CD14-positive monocyte (primary cell): ENCODE measurements at regions not wholly inside any gene's neighbourhood (a gene's known extent, or its start where the extent isn't known, plus 50 kb on each side); places are given as distances from the start of the nearest gene placed in this dataset.
"Not testable (repeated sequence)": the region's sequence is repeated elsewhere in the genome, so short reads cannot be mapped to it uniquely, and the experiment has no call there.

Source experiments
- DNase-seq, 3 donors: peaks; one replicate each; pipeline ENCODE4 v3.0.0-alpha.2; 2011 to 2022
- H2AFZ ChIP-seq: 2 replicates; pipeline ENCODE4 v1.6.0; 2012; ENCODE audit warnings: mild to moderate bottlenecking, low read depth, low read length, inconsistent platforms; ENCODE audit not compliant: insufficient read depth, poor library complexity, severe bottlenecking
- H3K27ac ChIP-seq, 2 donors: 1 replicate in 1 of 2; 2 replicates in 1 of 2; pipeline ENCODE4 v1.5.1; 2012 to 2013; ENCODE audit warnings: low read length in 2 of 2, control low read depth in 1 of 2, inconsistent platforms in 1 of 2, low read depth in 1 of 2, mild to moderate bottlenecking in 1 of 2
- H3K27me3 ChIP-seq, 2 donors: one replicate each; pipeline versions ENCODE4 v1.6.0 to v1.6.1; 2011 to 2013; ENCODE audit warnings: low read length in 2 of 2; ENCODE audit not compliant: control insufficient read depth in 2 of 2, insufficient read depth in 2 of 2
- H3K36me3 ChIP-seq, 2 donors: replicated peaks in 1 of 2; 1 replicate in 1 of 2; 2 replicates in 1 of 2; pipeline versions ENCODE4 v1.5.1 to v1.6.1; 2012 to 2013; ENCODE audit warnings: low read length in 2 of 2, control low read depth in 1 of 2, inconsistent platforms in 1 of 2, mild to moderate bottlenecking in 1 of 2; ENCODE audit not compliant: insufficient read depth in 2 of 2, control insufficient read depth in 1 of 2
- H3K4me1 ChIP-seq, 2 donors: 1 replicate in 1 of 2; 2 replicates in 1 of 2; pipeline versions ENCODE4 v1.5.1 to v1.6.1; 2012 to 2013; ENCODE audit warnings: low read length in 2 of 2, control low read depth in 1 of 2, inconsistent platforms in 1 of 2, mild to moderate bottlenecking in 1 of 2, moderate library complexity in 1 of 2; ENCODE audit not compliant: insufficient read depth in 2 of 2, control insufficient read depth in 1 of 2
- H3K4me2 ChIP-seq: replicated peaks from 2 replicates; pipeline ENCODE3; 2012; ENCODE audit warnings: low read length, moderate library complexity, mild to moderate bottlenecking; ENCODE audit not compliant: poor library complexity, severe bottlenecking; ENCODE audit errors: extremely low read depth
- H3K4me3 ChIP-seq, 3 experiments: fragments of 200-600 bp in 1 of 3; sonication (generic) in 1 of 3; replicated peaks in 1 of 3; 1 replicate in 2 of 3; 2 replicates in 1 of 3; pipeline ENCODE4 v1.5.1; 2011 to 2013; ENCODE audit warnings: low read length in 3 of 3, mild to moderate bottlenecking in 3 of 3, control low read depth in 2 of 3, low read depth in 2 of 3, inconsistent platforms in 1 of 3, moderate library complexity in 1 of 3
- H3K79me2 ChIP-seq: 2 replicates; pipeline ENCODE4 v1.6.0; 2012; ENCODE audit warnings: mild to moderate bottlenecking, control low read depth, inconsistent platforms, low read length, moderate library complexity; ENCODE audit not compliant: insufficient read depth
- H3K9ac ChIP-seq: 2 replicates; pipeline ENCODE4 v1.6.0; 2017; ENCODE audit warnings: low read length, mild to moderate bottlenecking; ENCODE audit not compliant: insufficient read depth, poor library complexity, severe bottlenecking
- H3K9me3 ChIP-seq, 2 donors: replicated peaks in 1 of 2; 1 replicate in 1 of 2; 2 replicates in 1 of 2; pipeline versions ENCODE4 v1.5.1 to v1.6.1; 2012 to 2013; ENCODE audit warnings: low read length in 2 of 2, control low read depth in 1 of 2; ENCODE audit not compliant: control insufficient read depth in 1 of 2, insufficient read depth in 1 of 2
- H4K20me1 ChIP-seq: 2 replicates; pipeline ENCODE4 v1.6.0; 2012; ENCODE audit warnings: mild to moderate bottlenecking, low read length, control low read depth, moderate library complexity; ENCODE audit not compliant: insufficient read depth
- H3K27ac Mint-ChIP-seq, 7 donors: one replicate each; pipeline ENCODE4 v1.8.0; 2020; ENCODE audit warnings: mild to moderate bottlenecking in 7 of 7, mixed read lengths in 7 of 7, moderate library complexity in 6 of 7, inconsistent platforms in 2 of 7
- H3K27me3 Mint-ChIP-seq, 3 donors: one replicate each; pipeline ENCODE4 v1.8.0; 2021 to 2022; ENCODE audit warnings: low read depth in 3 of 3, mild to moderate bottlenecking in 3 of 3, mixed read lengths in 3 of 3, moderate library complexity in 3 of 3, inconsistent platforms in 1 of 3
- H3K36me3 Mint-ChIP-seq, 2 donors: one replicate each; pipeline ENCODE4 v1.8.0; 2020; ENCODE audit warnings: mixed read lengths in 2 of 2, inconsistent platforms in 1 of 2, mild to moderate bottlenecking in 1 of 2
- H3K4me1 Mint-ChIP-seq: one replicate; pipeline ENCODE4 v1.8.0; 2020; ENCODE audit warnings: mild to moderate bottlenecking, mixed read lengths
- H3K4me3 Mint-ChIP-seq, 2 donors: one replicate each; pipeline ENCODE4 v1.8.0; 2020; ENCODE audit warnings: mild to moderate bottlenecking in 2 of 2, mixed read lengths in 2 of 2, moderate library complexity in 1 of 2
- H3K9me3 Mint-ChIP-seq, 7 donors: one replicate each; pipeline ENCODE4 v1.8.0; 2020 to 2022; ENCODE audit warnings: mixed read lengths in 7 of 7, mild to moderate bottlenecking in 6 of 7, moderate library complexity in 6 of 7, inconsistent platforms in 2 of 7
- WGBS: methylation state at CpG from one replicate; pipeline ENCODE4 v1.1.5; 2013; ENCODE audit warnings: missing lambda C conversion rate; ENCODE audit not compliant: insufficient coverage; 5-methylcytosine and 5-hydroxymethylcytosine counted together
- intact Hi-C, 2 donors: fragments of 100-400 bp; cut with micrococcal nuclease; formaldehyde crosslinking; loops; one replicate each; pipeline versions ENCODE4 v1.15.0 to v1.15.1; 2023
- TF ChIP-seq, protein P1 (sequence below): fragments of 200-600 bp; IDR thresholded peaks from one replicate; pipeline ENCODE4 v1.8.0; 2022; ENCODE audit warnings: antibody characterized with exemption, mild to moderate bottlenecking

DNA sequence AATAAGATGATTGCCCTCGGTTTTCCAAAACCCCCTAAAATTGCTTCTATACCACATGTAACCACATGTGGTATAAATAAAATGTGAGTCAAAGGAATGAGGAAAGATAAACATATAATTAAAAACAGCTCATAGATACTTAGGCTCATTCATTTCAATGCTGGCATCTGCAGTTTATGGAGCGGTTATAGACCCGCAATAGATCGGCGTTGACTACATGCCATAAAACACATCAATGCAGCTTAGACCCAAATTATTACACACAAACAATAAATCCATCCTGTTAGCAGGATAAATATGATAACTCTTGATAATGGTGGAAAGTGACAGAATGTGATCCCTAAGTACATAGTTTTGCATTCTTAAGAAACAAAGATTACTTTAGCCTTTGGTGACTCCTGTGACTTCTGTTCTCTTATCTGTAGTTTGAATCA lies 143.7 kb downstream of the NR2F2 start:
- peaks cover 0 to 3% (median 0%) of the 10 kb centered on the region in 7 donors for H3K9me3 Mint-ChIP-seq
- intact Hi-C loops = no loop called here
- no peaks in the 10 kb centered on the region for H3K4me1 ChIP-seq
- peaks cover 8 to 10% (median 9%) of the 10 kb centered on the region in 3 donors for H3K27me3 Mint-ChIP-seq
- TF ChIP-seq, protein P1, sequence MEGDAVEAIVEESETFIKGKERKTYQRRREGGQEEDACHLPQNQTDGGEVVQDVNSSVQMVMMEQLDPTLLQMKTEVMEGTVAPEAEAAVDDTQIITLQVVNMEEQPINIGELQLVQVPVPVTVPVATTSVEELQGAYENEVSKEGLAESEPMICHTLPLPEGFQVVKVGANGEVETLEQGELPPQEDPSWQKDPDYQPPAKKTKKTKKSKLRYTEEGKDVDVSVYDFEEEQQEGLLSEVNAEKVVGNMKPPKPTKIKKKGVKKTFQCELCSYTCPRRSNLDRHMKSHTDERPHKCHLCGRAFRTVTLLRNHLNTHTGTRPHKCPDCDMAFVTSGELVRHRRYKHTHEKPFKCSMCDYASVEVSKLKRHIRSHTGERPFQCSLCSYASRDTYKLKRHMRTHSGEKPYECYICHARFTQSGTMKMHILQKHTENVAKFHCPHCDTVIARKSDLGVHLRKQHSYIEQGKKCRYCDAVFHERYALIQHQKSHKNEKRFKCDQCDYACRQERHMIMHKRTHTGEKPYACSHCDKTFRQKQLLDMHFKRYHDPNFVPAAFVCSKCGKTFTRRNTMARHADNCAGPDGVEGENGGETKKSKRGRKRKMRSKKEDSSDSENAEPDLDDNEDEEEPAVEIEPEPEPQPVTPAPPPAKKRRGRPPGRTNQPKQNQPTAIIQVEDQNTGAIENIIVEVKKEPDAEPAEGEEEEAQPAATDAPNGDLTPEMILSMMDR = no peak
- no peaks in the 10 kb centered on the region for H3K79me2 ChIP-seq
- WGBS = no CpG with 5 or more reads among the region's 5 CpGs
- no peak overlapping the region for H3K4me3 ChIP-seq
- no peaks in the 10 kb centered on the region for H3K27me3 ChIP-seq
- H3K27ac ChIP-seq = no peak overlapping the region
- H3K9ac ChIP-seq = no peak overlapping the region
- H4K20me1 ChIP-seq = no peaks in the 10 kb centered on the region
- H3K36me3 Mint-ChIP-seq = no peaks in the 10 kb centered on the region
- no peak for DNase-seq
- H3K36me3 ChIP-seq = no peaks in the 10 kb centered on the region
- no peak overlapping the region for H2AFZ ChIP-seq
- H3K4me3 Mint-ChIP-seq = no peak overlapping the region
- H3K4me2 ChIP-seq = no peak overlapping the region
- no peak overlapping the region for H3K27ac Mint-ChIP-seq
- H3K9me3 ChIP-seq = no peaks in the 10 kb centered on the region
- no peaks in the 10 kb centered on the region for H3K4me1 Mint-ChIP-seq

- WGBS = no CpG with 5 or more reads among the region's 3 CpGs
- Histone ChIP-seq H3K9ac (no peak overlapping the region), H3K9me3 (no peaks in the 10 kb centered on the region), H3K36me3 (no peaks in the 10 kb centered on the region), H3K4me1 (no peaks in the 10 kb centered on the region), H3K4me3 (no peak overlapping the region), H3K79me2 (no peaks in the 10 kb centered on the region), H3K4me2 (no peak overlapping the region), H3K27me3 (peaks cover 0 to 3% of the 10 kb centered on the region in 2 donors), H3K27ac (no peak overlapping the region), H2AFZ (no peak overlapping the region), H4K20me1 (no peaks in the 10 kb centered on the region)
- Mint-ChIP-seq H3K27ac (no peak overlapping the region), H3K4me3 (no peak overlapping the region), H3K4me1 (no peaks in the 10 kb centered on the region), H3K27me3 (peaks cover 2 to 9% (median 5%) of the 10 kb centered on the region in 3 donors), H3K9me3 (peaks cover 0 to 2% (median 0%) of the 10 kb centered on the region in 7 donors), H3K36me3 (no peaks in the 10 kb centered on the region)
- TF ChIP-seq, protein P1 = no peak
- DNase-seq = no peak
- intact Hi-C loops = no loop called here
Measured at GRCh38 chr15:96477227-96477626, 146.7 kb downstream of the NR2F2 start.

DNA sequence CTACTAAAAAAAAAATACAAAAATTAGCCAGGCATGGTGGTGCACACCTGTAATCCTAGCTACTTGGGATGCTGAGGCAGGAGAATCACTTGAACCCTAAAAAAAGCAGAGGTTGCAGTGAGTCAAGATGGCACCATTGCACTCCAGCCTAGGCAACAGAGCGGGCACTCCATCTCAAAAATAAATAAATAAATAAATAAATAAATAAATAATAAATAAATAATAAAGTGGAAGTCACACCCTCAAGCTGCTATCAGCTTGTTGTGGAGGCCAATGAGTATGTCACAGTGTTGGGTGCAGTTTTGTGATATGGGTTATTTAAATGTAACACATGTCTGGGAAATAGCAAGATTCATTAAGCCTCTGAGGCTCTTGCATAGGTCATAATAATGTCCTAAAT lies 153.9 kb downstream of the NR2F2 start:
- intact Hi-C loops, H3K79me2 ChIP-seq, DNase-seq, H3K9ac ChIP-seq, H3K4me3 ChIP-seq, H3K27ac Mint-ChIP-seq, H3K27ac ChIP-seq, H3K36me3 ChIP-seq, H3K27me3 ChIP-seq, H3K36me3 Mint-ChIP-seq, H3K4me2 ChIP-seq, H2AFZ ChIP-seq, H4K20me1 ChIP-seq, H3K9me3 Mint-ChIP-seq, H3K4me1 Mint-ChIP-seq, H3K9me3 ChIP-seq, H3K4me3 Mint-ChIP-seq, H3K4me1 ChIP-seq: not testable (repeated sequence)
- no CpG with 5 or more reads among the region's 1 CpG for WGBS
- H3K27me3 Mint-ChIP-seq = peaks cover 15 to 23% (median 18%) of the 10 kb centered on the region in 3 donors
